ENCODE measurements at regions not wholly inside any gene's neighbourhood (a gene's known extent, or its start where the extent isn't known, plus 50 kb on each side); places are given as distances from the start of the nearest gene placed in this dataset.
A peak's percentile ranks its signal among the peaks of the same experiment; 100 is the strongest.

DNA sequence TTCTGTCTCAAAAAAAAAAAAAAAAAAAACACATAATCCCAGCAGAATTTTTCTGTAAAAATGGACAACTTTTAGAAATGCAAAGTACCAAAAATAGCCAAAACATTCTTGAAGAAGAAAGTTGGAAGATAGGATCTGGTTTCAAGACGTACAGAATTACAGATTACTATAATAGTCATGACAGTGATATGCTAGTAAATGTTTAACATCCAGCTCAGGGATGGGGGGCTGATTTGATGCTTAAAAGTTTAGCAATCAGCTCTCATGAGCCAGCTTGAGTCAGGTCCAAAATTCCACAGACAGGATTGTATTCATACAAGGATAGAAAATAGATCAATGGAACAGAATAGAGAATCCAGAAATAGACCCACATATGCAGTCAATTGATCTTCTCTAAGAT is 100.5 kb downstream of the CYB561 start:
- no peak for DNase-seq
- ATAC-seq, result no peak
- H3K4me1 Mint-ChIP-seq, result peaks cover 7% of the 10 kb centered on the region
- no peak overlapping the region for H3K4me3 Mint-ChIP-seq
- H3K27ac Mint-ChIP-seq, result no peak overlapping the region
- no peaks in the 10 kb centered on the region for H3K9me3 ChIP-seq (ENCODE audit: control insufficient read depth, low read length, poor library complexity, severe bottlenecking)
- H3K27me3 Mint-ChIP-seq, result no peaks in the 10 kb centered on the region
- peaks cover 13% of the 10 kb centered on the region for H3K36me3 Mint-ChIP-seq (ENCODE audit: low read depth)

GRCh38 chr17:63347475-63347874 is 98.6 kb downstream of the CYB561 start:
- no peaks in the 10 kb centered on the region for H3K9me3 ChIP-seq (ENCODE audit: control insufficient read depth, low read length, poor library complexity, severe bottlenecking)
- Mint-ChIP-seq H3K4me3 (no peak overlapping the region), H3K27me3 (no peaks in the 10 kb centered on the region), H3K27ac (no peak overlapping the region), H3K36me3 (ENCODE audit: low read depth) (peaks cover 6% of the 10 kb centered on the region), H3K4me1 (peaks cover 3% of the 10 kb centered on the region)
- DNase-seq (no peak), ATAC-seq (no peak)

DNA sequence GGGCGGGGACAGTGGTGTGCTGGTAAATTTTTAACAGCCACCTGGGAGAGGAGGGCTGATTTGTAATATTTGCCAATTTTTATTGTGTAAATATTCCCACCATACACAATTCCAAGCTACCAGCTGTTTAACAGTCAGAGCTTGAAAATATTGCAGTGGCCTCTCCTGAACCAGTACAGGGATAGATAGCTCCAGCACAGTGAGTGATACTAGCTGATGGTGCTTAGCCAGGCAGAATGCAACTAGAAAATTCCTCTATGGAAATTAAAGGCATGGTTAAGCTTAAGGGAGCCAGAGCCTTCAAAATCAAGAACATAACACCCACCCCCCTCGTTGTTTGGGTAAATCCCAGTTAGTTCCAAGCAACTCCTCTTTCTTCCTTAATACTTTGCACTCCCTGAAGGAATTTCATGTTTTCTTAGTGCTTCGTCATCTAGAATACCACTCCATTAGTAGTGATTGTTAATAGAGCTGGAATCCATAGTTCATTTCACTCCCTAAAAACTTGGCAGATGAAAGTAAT is 96.6 kb downstream of the CYB561 start:
- no peak overlapping the region for H3K4me3 Mint-ChIP-seq
- DNase-seq (no peak), ATAC-seq (no peak)
- peaks cover 15% of the 10 kb centered on the region for H3K36me3 Mint-ChIP-seq (ENCODE audit: low read depth)
- peaks cover 5% of the 10 kb centered on the region for H3K4me1 Mint-ChIP-seq
- H3K9me3 ChIP-seq (ENCODE audit: control insufficient read depth, low read length, poor library complexity, severe bottlenecking), result no peaks in the 10 kb centered on the region
- no peak overlapping the region for H3K27ac Mint-ChIP-seq
- no peaks in the 10 kb centered on the region for H3K27me3 Mint-ChIP-seq

DNA sequence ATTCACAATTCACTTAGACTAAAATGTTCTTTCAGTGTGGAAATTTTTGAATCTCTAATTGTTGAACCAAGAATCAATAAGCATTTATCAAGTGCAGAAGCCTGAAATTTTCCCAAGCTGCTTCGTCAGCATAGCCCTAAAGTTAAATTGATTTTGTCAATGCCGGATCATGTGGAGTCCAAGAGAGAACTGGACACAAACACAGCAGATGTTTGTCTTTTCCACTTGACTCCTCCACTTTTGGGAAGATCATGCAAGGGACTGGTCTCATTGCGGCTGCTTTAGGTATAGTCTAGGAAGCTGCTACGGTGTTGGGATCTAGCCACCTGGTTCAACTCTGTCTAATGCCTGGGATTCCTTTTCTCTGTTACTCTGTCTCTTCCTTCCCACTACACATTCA is 95.7 kb downstream of the CYB561 start:
- peaks cover 15% of the 10 kb centered on the region for H3K36me3 Mint-ChIP-seq (ENCODE audit: low read depth)
- ATAC-seq, result no peak
- peaks cover 5% of the 10 kb centered on the region for H3K4me1 Mint-ChIP-seq
- no peak overlapping the region for H3K4me3 Mint-ChIP-seq
- H3K27me3 Mint-ChIP-seq, result no peaks in the 10 kb centered on the region
- DNase-seq, result no peak
- no peaks in the 10 kb centered on the region for H3K9me3 ChIP-seq (ENCODE audit: control insufficient read depth, low read length, poor library complexity, severe bottlenecking)
- no peak overlapping the region for H3K27ac Mint-ChIP-seq

DNA sequence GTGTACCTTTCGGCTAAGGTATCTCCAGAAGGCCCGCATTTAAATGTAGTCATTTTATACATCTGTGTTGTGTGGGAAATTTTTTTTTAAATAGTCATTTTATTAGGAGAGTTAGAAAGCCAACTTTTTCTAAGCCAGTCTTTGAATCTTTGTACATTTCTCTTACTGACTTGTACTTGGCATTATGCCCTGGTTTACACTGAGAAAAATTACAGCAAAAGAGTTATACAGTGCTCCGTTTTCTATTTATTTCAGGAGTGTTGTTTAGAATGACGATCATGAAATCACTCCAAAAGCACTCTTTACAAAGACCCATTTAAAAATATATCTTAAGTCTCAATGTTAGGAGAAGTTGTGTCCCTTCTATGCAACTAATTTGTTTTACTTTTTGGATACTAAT is 91.8 kb downstream of the CYB561 start:
- H3K4me1 Mint-ChIP-seq, result peaks cover 10% of the 10 kb centered on the region
- ATAC-seq, result no peak
- no peaks in the 10 kb centered on the region for H3K9me3 ChIP-seq (ENCODE audit: control insufficient read depth, low read length, poor library complexity, severe bottlenecking)
- H3K27me3 Mint-ChIP-seq, result no peaks in the 10 kb centered on the region
- DNase-seq, result no peak
- H3K4me3 Mint-ChIP-seq, result no peak overlapping the region
- H3K36me3 Mint-ChIP-seq (ENCODE audit: low read depth), result peaks cover 12% of the 10 kb centered on the region
- H3K27ac Mint-ChIP-seq, result no peak overlapping the region

GRCh38 chr17:63356337-63356757 is 89.8 kb downstream of the CYB561 start:
- no peak overlapping the region for H3K27ac Mint-ChIP-seq

GRCh38 chr17:63358111-63358839 is 87.8 kb downstream of the CYB561 start:
- ATAC-seq (no peak), DNase-seq (no peak)
- no peak overlapping the region for H3K27ac Mint-ChIP-seq
- peaks cover 6% of the 10 kb centered on the region for H3K36me3 Mint-ChIP-seq (ENCODE audit: low read depth)
- H3K4me1 Mint-ChIP-seq, result peaks cover 10% of the 10 kb centered on the region
- H3K27me3 Mint-ChIP-seq, result no peaks in the 10 kb centered on the region
- no peaks in the 10 kb centered on the region for H3K9me3 ChIP-seq (ENCODE audit: control insufficient read depth, low read length, poor library complexity, severe bottlenecking)
- peak overlapping the region; percentile 64 for H3K4me3 Mint-ChIP-seq

More at GRCh38 chr17:63356337-63356757, 89.8 kb downstream of the CYB561 start:
- no peaks in the 10 kb centered on the region for H3K27me3 Mint-ChIP-seq
- H3K4me3 Mint-ChIP-seq, result no peak overlapping the region
- DNase-seq (no peak), ATAC-seq (no peak)
- H3K9me3 ChIP-seq (ENCODE audit: control insufficient read depth, low read length, poor library complexity, severe bottlenecking), result no peaks in the 10 kb centered on the region
- H3K36me3 Mint-ChIP-seq (ENCODE audit: low read depth), result peaks cover 12% of the 10 kb centered on the region
- peaks cover 10% of the 10 kb centered on the region for H3K4me1 Mint-ChIP-seq

DNA sequence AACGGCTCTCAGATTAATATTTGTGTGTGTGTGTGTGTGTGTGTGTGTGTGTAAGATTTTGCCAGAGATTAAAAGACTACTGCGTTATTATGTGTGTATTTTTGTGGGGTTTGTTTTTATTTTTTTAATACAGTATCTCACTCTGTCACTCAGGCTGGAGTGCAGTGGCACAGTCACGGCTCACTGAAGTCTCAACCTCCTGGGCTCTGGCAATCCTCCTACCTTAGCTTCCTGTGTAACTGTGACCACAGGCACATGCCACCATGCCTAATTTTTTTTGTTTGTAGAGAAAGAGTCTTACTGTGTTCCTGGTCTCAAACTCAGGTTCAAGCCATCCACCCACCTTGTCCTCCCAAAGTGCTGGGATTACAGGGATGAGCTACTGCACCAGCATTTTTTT is 87.2 kb downstream of the CYB561 start:
- ATAC-seq (no peak), DNase-seq (no peak)
- no peak overlapping the region for H3K4me3 Mint-ChIP-seq
- no peaks in the 10 kb centered on the region for H3K9me3 ChIP-seq (ENCODE audit: control insufficient read depth, low read length, poor library complexity, severe bottlenecking)
- no peak overlapping the region for H3K27ac Mint-ChIP-seq
- peaks cover 7% of the 10 kb centered on the region for H3K4me1 Mint-ChIP-seq
- H3K36me3 Mint-ChIP-seq (ENCODE audit: low read depth), result peaks cover under 1% of the 10 kb centered on the region
- H3K27me3 Mint-ChIP-seq, result no peaks in the 10 kb centered on the region

DNA sequence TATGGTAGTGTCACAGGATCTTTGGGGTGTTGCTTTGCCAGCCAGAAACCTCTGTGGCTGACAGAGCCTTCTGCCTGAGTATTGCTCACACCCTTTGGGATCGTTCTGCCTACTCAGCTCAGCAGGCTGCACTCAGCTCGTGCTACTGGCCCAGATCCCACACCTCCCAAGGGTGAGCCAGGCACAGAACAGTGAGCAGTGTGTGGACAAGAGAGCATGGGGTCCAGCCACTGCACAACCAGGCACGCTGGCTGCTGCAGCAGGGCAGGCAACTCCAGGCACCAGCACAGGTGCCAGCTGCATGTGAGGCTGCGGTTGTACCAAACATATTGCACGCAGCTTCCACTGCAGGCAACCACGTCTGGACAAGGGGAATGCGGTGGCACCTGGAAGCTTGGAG is 84.9 kb downstream of the CYB561 start:
- no peaks in the 10 kb centered on the region for H3K27me3 Mint-ChIP-seq
- no peak for ATAC-seq
- DNase-seq, result no peak

GRCh38 chr17:63362115-63362514 is 84.0 kb downstream of the CYB561 start:
- Mint-ChIP-seq H3K4me3 (no peak overlapping the region), H3K36me3 (ENCODE audit: low read depth) (peaks cover 5% of the 10 kb centered on the region), H3K4me1 (peaks cover 7% of the 10 kb centered on the region), H3K27me3 (no peaks in the 10 kb centered on the region), H3K27ac (no peak overlapping the region)
- DNase-seq (no peak), ATAC-seq (no peak)
- no peaks in the 10 kb centered on the region for H3K9me3 ChIP-seq (ENCODE audit: control insufficient read depth, low read length, poor library complexity, severe bottlenecking)

More for the DNA sequence above, 84.9 kb downstream of the CYB561 start:
- no peak overlapping the region for H3K27ac Mint-ChIP-seq
- H3K9me3 ChIP-seq (ENCODE audit: control insufficient read depth, low read length, poor library complexity, severe bottlenecking), result no peaks in the 10 kb centered on the region
- peaks cover 7% of the 10 kb centered on the region for H3K4me1 Mint-ChIP-seq
- peaks cover 5% of the 10 kb centered on the region for H3K36me3 Mint-ChIP-seq (ENCODE audit: low read depth)
- H3K4me3 Mint-ChIP-seq, result no peak overlapping the region

DNA sequence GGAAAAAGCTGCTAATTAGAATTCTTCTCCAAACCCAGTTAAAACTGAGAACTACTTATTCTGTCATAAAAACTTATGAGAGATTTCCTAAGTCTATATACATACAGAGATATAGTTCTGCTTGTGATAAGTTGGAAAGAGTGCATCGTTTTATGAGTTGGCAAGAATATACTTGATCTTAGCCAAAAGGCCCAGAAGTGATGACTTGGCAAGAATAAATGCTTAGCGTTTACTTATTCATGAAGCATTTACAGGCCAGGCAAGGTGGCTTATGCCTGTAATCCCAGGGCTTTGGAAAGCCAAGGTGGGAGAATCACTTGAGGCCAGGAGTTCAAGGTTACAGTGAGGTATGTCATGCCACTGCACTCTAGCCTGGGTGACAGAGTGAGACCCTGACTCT is 81.7 kb downstream of the CYB561 start:
- peaks cover 5% of the 10 kb centered on the region for H3K36me3 Mint-ChIP-seq (ENCODE audit: low read depth)
- H3K27me3 Mint-ChIP-seq, result no peaks in the 10 kb centered on the region
- H3K27ac Mint-ChIP-seq, result no peak overlapping the region
- ATAC-seq, result no peak
- no peaks in the 10 kb centered on the region for H3K9me3 ChIP-seq (ENCODE audit: control insufficient read depth, low read length, poor library complexity, severe bottlenecking)
- DNase-seq, result no peak
- H3K4me3 Mint-ChIP-seq, result no peak overlapping the region
- H3K4me1 Mint-ChIP-seq, result peaks cover 2% of the 10 kb centered on the region

DNA sequence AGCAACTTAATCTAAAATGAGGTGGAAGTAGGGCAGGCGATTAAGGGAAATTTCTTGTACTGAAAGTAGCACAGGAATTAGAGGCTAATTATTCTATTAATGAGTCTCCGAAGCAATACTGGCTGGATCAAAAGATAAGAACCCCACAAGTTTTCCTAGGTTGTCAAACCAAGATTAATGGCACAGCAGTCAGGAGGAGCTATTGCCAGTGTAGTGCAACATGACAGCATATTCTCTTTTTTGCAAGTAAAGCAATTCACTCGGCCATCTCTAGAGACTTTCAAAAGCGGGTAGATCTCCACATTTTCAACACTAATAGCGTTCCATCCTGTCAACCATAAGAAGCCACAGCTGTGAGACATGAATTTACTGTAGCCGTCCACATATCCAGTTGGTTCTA is 81.2 kb downstream of the CYB561 start:
- H3K9me3 ChIP-seq (ENCODE audit: control insufficient read depth, low read length, poor library complexity, severe bottlenecking), result no peaks in the 10 kb centered on the region
- no peak overlapping the region for H3K27ac Mint-ChIP-seq
- peaks cover 2% of the 10 kb centered on the region for H3K4me1 Mint-ChIP-seq
- no peaks in the 10 kb centered on the region for H3K27me3 Mint-ChIP-seq
- no peak overlapping the region for H3K4me3 Mint-ChIP-seq
- ATAC-seq (no peak), DNase-seq (no peak)
- peaks cover 5% of the 10 kb centered on the region for H3K36me3 Mint-ChIP-seq (ENCODE audit: low read depth)

- ATAC-seq (no peak), DNase-seq (no peak)
- Mint-ChIP-seq H3K27ac (no peak overlapping the region), H3K27me3 (no peaks in the 10 kb centered on the region), H3K36me3 (ENCODE audit: low read depth) (peaks cover 5% of the 10 kb centered on the region), H3K4me1 (peaks cover 2% of the 10 kb centered on the region), H3K4me3 (no peak overlapping the region)
- H3K9me3 ChIP-seq (ENCODE audit: control insufficient read depth, low read length, poor library complexity, severe bottlenecking), result no peaks in the 10 kb centered on the region
Measured at GRCh38 chr17:63365366-63366240, 80.5 kb downstream of the CYB561 start.

Measured in T-helper 17 cell (primary cell).